ENCODE measurements at regions not wholly inside any gene's neighbourhood (a gene's known extent, or its start where the extent isn't known, plus 50 kb on each side); places are given as distances from the start of the nearest gene placed in this dataset.

DNA sequence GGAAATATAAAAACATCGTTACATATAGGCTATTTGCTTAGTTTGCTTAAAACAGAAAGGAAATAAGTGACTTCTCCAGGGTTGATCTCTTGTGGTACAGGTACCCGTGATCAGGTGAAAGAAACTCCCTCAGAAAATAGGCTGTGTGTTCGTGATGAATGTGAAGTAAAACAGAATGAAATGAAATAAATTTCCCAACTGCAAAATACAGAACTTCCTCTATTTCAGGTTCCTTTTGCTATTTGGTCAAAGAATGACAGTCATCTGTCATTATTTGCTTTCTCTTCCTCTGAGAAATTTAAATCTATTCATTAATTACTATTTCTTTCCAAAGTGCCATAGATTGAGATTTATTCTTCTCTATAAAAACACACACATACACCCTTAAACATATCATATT lies 408.1 kb downstream of the FAM170A start:
- Mint-ChIP-seq H3K27ac (ENCODE audit: low read depth, unreplicated experiment) (no peak overlapping the region), H3K9me3 (ENCODE audit: unreplicated experiment) (peaks cover 8% of the 10 kb centered on the region), H3K4me3 (ENCODE audit: unreplicated experiment) (no peak overlapping the region), H3K27me3 (ENCODE audit: insufficient read depth, unreplicated experiment) (no peaks in the 10 kb centered on the region), H3K4me1 (ENCODE audit: insufficient read depth, unreplicated experiment) (no peaks in the 10 kb centered on the region), H3K36me3 (ENCODE audit: insufficient read depth, unreplicated experiment) (no peaks in the 10 kb centered on the region)
- no peak for DNase-seq (ENCODE audit: unreplicated experiment)
- intact Hi-C loops (cut with micrococcal nuclease) = no loop called here
- ChIA-PET POLR2A (no interaction called here), CTCF (interaction anchor here (0.6 to 1.0 kb wide), 2 partner anchors 13 to 226 kb away, joined by 3 read pairs; no protein-coding TSS in a partner anchor)
- TF ChIP-seq, protein P1, sequence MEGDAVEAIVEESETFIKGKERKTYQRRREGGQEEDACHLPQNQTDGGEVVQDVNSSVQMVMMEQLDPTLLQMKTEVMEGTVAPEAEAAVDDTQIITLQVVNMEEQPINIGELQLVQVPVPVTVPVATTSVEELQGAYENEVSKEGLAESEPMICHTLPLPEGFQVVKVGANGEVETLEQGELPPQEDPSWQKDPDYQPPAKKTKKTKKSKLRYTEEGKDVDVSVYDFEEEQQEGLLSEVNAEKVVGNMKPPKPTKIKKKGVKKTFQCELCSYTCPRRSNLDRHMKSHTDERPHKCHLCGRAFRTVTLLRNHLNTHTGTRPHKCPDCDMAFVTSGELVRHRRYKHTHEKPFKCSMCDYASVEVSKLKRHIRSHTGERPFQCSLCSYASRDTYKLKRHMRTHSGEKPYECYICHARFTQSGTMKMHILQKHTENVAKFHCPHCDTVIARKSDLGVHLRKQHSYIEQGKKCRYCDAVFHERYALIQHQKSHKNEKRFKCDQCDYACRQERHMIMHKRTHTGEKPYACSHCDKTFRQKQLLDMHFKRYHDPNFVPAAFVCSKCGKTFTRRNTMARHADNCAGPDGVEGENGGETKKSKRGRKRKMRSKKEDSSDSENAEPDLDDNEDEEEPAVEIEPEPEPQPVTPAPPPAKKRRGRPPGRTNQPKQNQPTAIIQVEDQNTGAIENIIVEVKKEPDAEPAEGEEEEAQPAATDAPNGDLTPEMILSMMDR (IDR thresholded peaks at IDR 0.05; ENCODE audit: unreplicated experiment) = no peak
- BruUV-seq (replicated peaks) = no TSS peak

- H3K36me3 Mint-ChIP-seq (ENCODE audit: insufficient read depth, unreplicated experiment) = no peaks in the 10 kb centered on the region
- ChIA-PET POLR2A (interaction anchor here (0.6 kb wide), 1 partner anchor 9 kb away, joined by 3 read pairs; no protein-coding TSS in a partner anchor), CTCF (interaction anchor here (0.8 to 1.2 kb wide), 2 partner anchors 8 to 17 kb away, joined by 3 to 4 read pairs; no protein-coding TSS in a partner anchor)
- no peaks in the 10 kb centered on the region for H3K27me3 Mint-ChIP-seq (ENCODE audit: insufficient read depth, unreplicated experiment)
- TF ChIP-seq, protein P1 (IDR thresholded peaks at IDR 0.05; ENCODE audit: unreplicated experiment) = no peak
- no peak overlapping the region for H3K27ac Mint-ChIP-seq (ENCODE audit: low read depth, unreplicated experiment)
- intact Hi-C loops (cut with micrococcal nuclease) = no loop called here
- no peaks in the 10 kb centered on the region for H3K4me1 Mint-ChIP-seq (ENCODE audit: insufficient read depth, unreplicated experiment)
- H3K4me3 Mint-ChIP-seq (ENCODE audit: unreplicated experiment) = no peak overlapping the region
- no TSS peak for BruUV-seq (replicated peaks)
- DNase-seq (ENCODE audit: unreplicated experiment) = no peak
- no peaks in the 10 kb centered on the region for H3K9me3 Mint-ChIP-seq (ENCODE audit: unreplicated experiment)
Observed at GRCh38 chr5:120039111-120039510, 409.8 kb downstream of the FAM170A start.

DNA sequence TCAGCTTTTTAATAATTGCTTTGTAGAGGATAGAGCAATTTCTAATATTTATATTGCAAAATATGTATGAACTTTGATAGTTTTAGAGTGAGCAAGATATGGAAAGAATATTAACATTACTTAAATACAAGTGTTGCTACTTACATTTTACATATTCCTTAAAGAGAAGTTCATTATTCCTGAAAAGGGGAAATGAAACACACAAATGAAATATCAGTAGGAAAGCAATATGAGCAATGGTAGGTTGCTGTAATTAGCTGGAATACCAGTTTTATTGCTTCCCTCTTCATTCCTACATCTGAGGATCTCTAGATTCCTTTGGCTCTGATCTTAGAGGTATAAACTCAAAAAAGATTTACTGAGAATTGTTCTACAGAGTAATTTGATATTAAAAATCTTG lies 414.1 kb downstream of the FAM170A start:
- no peaks in the 10 kb centered on the region for H3K9me3 Mint-ChIP-seq (ENCODE audit: unreplicated experiment)
- H3K4me1 Mint-ChIP-seq (ENCODE audit: insufficient read depth, unreplicated experiment) = no peaks in the 10 kb centered on the region
- TF ChIP-seq, protein P1 (IDR thresholded peaks at IDR 0.05; ENCODE audit: unreplicated experiment) = no peak
- no TSS peak for BruUV-seq (replicated peaks)
- ChIA-PET CTCF (no interaction called here), POLR2A (interaction anchor here (0.6 kb wide), 1 partner anchor 10 kb away, joined by 5 read pairs; no protein-coding TSS in a partner anchor)
- no peaks in the 10 kb centered on the region for H3K27me3 Mint-ChIP-seq (ENCODE audit: insufficient read depth, unreplicated experiment)
- H3K27ac Mint-ChIP-seq (ENCODE audit: low read depth, unreplicated experiment) = no peak overlapping the region
- DNase-seq (ENCODE audit: unreplicated experiment) = no peak
- H3K36me3 Mint-ChIP-seq (ENCODE audit: insufficient read depth, unreplicated experiment) = no peaks in the 10 kb centered on the region
- intact Hi-C loops (cut with micrococcal nuclease) = no loop called here
- no peak overlapping the region for H3K4me3 Mint-ChIP-seq (ENCODE audit: unreplicated experiment)

DNA sequence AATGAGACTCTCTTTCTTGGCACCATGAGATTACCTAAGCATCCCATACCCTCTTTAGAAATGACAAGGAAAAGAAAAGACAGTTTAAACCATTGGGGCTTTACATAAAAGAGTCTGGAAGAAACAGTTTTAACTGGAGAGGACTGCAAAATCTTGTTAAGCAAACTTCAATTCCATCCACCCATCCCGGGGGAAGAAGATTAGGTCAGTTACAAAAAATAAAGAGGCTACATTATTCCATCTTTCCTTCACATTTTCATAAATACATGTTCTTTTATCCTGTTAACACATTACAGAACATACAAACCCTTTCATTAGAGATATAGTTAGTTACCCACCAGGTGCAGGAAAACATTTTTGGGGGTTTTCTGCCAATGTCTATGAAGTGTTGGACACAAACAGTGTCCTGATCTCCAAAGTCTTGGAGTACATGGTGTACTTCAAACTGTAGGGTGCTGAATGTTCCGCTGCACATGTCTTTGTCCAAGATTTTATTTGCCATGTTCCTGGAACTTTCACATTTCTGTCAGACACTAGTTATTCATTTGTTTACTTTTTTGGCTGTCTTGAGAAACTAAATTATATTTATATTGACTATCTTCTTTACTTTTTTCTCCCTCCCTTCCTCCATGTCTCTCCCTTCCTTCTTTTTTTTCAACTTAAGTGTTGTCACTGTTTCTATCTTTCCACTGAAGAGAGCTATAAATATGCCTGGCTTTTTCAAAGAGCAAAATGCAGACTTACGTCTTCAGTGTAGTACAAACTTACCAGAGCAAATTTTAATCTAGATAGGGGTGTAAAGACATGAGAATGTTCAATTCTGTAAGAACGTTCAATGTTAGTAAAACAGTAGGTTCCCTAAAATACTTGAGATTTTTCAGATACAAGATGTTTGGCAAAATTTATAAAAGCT lies 410.9 kb upstream of the PRR16 start:
- DNase-seq (ENCODE audit: unreplicated experiment) = no peak
- Mint-ChIP-seq H3K27me3 (ENCODE audit: insufficient read depth, unreplicated experiment) (no peaks in the 10 kb centered on the region), H3K36me3 (ENCODE audit: insufficient read depth, unreplicated experiment) (peaks cover 2% of the 10 kb centered on the region), H3K27ac (ENCODE audit: low read depth, unreplicated experiment) (no peak overlapping the region), H3K4me3 (ENCODE audit: unreplicated experiment) (no peak overlapping the region), H3K4me1 (ENCODE audit: insufficient read depth, unreplicated experiment) (no peaks in the 10 kb centered on the region), H3K9me3 (ENCODE audit: unreplicated experiment) (peaks cover 12% of the 10 kb centered on the region)
- intact Hi-C loops (cut with micrococcal nuclease) = loop anchor here (10.0 kb wide), 1 partner anchor 272 kb away; no protein-coding TSS in a partner anchor
- ChIA-PET POLR2A (interaction anchor here (0.6 to 0.7 kb wide), 2 partner anchors 10 to 150 kb away, joined by 4 to 5 read pairs; no protein-coding TSS in a partner anchor), CTCF (interaction anchor here (0.6 to 4.0 kb wide), 2 partner anchors 404 to 1862 kb away, joined by 3 to 68 read pairs; no protein-coding TSS in a partner anchor)
- TF ChIP-seq, protein P1 (IDR thresholded peaks at IDR 0.05; ENCODE audit: unreplicated experiment) = no peak
- no TSS peak for BruUV-seq (replicated peaks)
